Body of pancreas (tissue), 4 donors: ENCODE measurements at regions not wholly inside any gene's neighbourhood (a gene's known extent, or its start where the extent isn't known, plus 50 kb on each side); places are given as distances from the start of the nearest gene placed in this dataset.

Source experiments
- POLR2A ChIP-seq, 3 donors: fragments of 450-650 bp; IDR thresholded peaks; one replicate each; pipeline ENCODE4 v1.6.1; 2016; ENCODE audit warnings: antibody characterized with exemption in 3 of 3, mild to moderate bottlenecking in 2 of 3
- TF ChIP-seq, protein P1 (sequence below), 7 experiments: fragments of 450-650 bp in 4 of 7; fragments of 200-600 bp in 3 of 7; sonication (generic) in 3 of 7; IDR thresholded peaks; one replicate each; pipeline ENCODE4 v1.5.1; 2016 to 2019; ENCODE audit warnings: antibody characterized with exemption in 7 of 7

- TF ChIP-seq, protein P1, sequence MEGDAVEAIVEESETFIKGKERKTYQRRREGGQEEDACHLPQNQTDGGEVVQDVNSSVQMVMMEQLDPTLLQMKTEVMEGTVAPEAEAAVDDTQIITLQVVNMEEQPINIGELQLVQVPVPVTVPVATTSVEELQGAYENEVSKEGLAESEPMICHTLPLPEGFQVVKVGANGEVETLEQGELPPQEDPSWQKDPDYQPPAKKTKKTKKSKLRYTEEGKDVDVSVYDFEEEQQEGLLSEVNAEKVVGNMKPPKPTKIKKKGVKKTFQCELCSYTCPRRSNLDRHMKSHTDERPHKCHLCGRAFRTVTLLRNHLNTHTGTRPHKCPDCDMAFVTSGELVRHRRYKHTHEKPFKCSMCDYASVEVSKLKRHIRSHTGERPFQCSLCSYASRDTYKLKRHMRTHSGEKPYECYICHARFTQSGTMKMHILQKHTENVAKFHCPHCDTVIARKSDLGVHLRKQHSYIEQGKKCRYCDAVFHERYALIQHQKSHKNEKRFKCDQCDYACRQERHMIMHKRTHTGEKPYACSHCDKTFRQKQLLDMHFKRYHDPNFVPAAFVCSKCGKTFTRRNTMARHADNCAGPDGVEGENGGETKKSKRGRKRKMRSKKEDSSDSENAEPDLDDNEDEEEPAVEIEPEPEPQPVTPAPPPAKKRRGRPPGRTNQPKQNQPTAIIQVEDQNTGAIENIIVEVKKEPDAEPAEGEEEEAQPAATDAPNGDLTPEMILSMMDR (IDR thresholded peaks at IDR 0.05) = no peak
- no peak for TF ChIP-seq POLR2A (IDR thresholded peaks at IDR 0.05)
Measured at GRCh38 chr4:117478702-117479101, 393.3 kb upstream of the TRAM1L1 start.
